NT2/D1 (cell line): ENCODE measurements at regions not wholly inside any gene's neighbourhood (a gene's known extent, or its start where the extent isn't known, plus 50 kb on each side); places are given as distances from the start of the nearest gene placed in this dataset.
"Not testable (repeated sequence)": the region's sequence is repeated elsewhere in the genome, so short reads cannot be mapped to it uniquely, and the experiment has no call there.

ENCODE experiments used
- SUZ12 ChIP-seq: IDR thresholded peaks from 2 replicates; pipeline ENCODE4 v1.6.1; 2011; ENCODE audit not compliant: insufficient read length, insufficient read depth; ENCODE audit errors: extremely low read depth
- YY1 ChIP-seq: IDR thresholded peaks from 2 replicates; pipeline ENCODE4 v1.6.1; 2011; ENCODE audit not compliant: insufficient read length, insufficient read depth
- ZNF274 ChIP-seq: IDR thresholded peaks from 2 replicates; pipeline ENCODE4 v1.6.1; 2011; ENCODE audit warnings: mild to moderate bottlenecking, low read depth, low read length

DNA sequence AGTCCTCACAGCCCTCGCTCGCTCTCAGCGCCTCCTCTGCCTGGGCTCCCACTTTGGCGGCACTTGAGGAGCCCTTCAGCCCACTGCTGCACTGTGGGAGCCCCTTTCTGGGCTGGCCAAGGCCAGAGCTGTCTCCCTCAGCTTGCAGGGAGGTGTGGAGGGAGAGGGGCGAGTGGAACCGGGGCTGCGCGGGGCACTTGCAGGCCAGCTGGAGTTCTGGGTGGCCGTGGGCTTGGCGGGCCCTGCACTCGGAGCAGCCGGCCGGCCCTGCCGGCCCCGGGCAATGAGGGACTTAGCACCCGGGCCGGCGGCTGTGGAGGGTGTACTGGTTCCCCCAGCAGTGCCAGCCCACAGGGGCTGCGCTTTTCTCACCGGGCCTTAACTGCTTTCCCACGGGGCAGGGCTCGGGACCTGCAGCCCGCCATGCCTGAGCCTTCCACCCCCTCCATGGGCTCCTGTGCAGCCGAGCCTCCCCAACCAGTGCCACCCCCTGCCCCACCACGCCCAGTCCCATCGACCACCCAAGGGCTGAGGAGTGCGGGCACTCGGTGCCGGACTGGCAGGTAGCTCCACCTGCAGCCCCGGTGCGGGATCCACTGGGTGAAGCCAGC is 584.1 kb upstream of the KLF12 start:
- not testable (repeated sequence) for TF ChIP-seq YY1, ZNF274, SUZ12
